GM06990 (cell line): ENCODE measurements at regions not wholly inside any gene's neighbourhood (a gene's known extent, or its start where the extent isn't known, plus 50 kb on each side); places are given as distances from the start of the nearest gene placed in this dataset.
A peak's percentile ranks its signal among the peaks of the same experiment; 100 is the strongest.

Experiments
- DNase-seq: peaks from one replicate; pipeline ENCODE4 v3.0.0-alpha.2; 2011; ENCODE audit not compliant: insufficient read length; ENCODE audit errors: extremely low read depth
- H3K27me3 ChIP-seq: replicated peaks from 2 replicates; pipeline ENCODE4 v1.6.0; 2011; ENCODE audit warnings: low read length; ENCODE audit not compliant: control insufficient read depth, insufficient read depth
- H3K36me3 ChIP-seq: 2 replicates; pipeline ENCODE4 v1.5.1; 2011; ENCODE audit warnings: low read length; ENCODE audit not compliant: control insufficient read depth, insufficient read depth
- H3K4me3 ChIP-seq: replicated peaks from 2 replicates; pipeline ENCODE4 v1.5.1; 2011; ENCODE audit warnings: low read depth, mild to moderate bottlenecking, control low read depth, low read length
- TF ChIP-seq, protein P1 (sequence below): IDR thresholded peaks from 2 replicates; pipeline ENCODE4 v1.5.1; 2011; ENCODE audit warnings: low read length, control low read depth, mild to moderate bottlenecking, inconsistent platforms; ENCODE audit not compliant: insufficient read depth, poor library complexity, severe bottlenecking

DNA sequence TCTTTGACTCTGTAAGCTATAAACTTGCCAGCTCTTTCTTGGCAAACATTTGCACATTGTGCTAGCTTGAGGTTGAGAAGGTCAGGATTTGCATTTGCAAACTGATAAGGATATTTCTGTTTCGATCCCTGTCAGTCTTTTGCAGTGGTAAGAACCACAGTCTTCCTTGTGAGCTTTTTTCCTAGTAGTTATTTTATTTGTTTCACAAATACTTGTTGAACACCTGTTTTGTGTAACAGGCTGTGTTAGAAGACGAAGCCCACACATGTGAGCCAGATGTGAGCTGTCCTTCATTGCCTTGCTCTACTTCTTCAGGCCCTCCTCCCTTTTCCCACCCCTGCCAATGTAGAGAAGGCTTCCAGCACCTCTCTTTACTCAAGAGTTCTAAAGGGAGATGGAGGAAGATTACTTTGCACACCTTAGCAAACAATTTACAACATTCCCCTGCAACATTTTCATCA lies 327.0 kb upstream of the KLF4 start:
- DNase-seq, result peak; percentile 12
- Histone ChIP-seq H3K36me3 (no peaks in the 10 kb centered on the region), H3K4me3 (no peak overlapping the region), H3K27me3 (no peaks in the 10 kb centered on the region)
- TF ChIP-seq, protein P1, sequence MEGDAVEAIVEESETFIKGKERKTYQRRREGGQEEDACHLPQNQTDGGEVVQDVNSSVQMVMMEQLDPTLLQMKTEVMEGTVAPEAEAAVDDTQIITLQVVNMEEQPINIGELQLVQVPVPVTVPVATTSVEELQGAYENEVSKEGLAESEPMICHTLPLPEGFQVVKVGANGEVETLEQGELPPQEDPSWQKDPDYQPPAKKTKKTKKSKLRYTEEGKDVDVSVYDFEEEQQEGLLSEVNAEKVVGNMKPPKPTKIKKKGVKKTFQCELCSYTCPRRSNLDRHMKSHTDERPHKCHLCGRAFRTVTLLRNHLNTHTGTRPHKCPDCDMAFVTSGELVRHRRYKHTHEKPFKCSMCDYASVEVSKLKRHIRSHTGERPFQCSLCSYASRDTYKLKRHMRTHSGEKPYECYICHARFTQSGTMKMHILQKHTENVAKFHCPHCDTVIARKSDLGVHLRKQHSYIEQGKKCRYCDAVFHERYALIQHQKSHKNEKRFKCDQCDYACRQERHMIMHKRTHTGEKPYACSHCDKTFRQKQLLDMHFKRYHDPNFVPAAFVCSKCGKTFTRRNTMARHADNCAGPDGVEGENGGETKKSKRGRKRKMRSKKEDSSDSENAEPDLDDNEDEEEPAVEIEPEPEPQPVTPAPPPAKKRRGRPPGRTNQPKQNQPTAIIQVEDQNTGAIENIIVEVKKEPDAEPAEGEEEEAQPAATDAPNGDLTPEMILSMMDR, result no peak

DNA sequence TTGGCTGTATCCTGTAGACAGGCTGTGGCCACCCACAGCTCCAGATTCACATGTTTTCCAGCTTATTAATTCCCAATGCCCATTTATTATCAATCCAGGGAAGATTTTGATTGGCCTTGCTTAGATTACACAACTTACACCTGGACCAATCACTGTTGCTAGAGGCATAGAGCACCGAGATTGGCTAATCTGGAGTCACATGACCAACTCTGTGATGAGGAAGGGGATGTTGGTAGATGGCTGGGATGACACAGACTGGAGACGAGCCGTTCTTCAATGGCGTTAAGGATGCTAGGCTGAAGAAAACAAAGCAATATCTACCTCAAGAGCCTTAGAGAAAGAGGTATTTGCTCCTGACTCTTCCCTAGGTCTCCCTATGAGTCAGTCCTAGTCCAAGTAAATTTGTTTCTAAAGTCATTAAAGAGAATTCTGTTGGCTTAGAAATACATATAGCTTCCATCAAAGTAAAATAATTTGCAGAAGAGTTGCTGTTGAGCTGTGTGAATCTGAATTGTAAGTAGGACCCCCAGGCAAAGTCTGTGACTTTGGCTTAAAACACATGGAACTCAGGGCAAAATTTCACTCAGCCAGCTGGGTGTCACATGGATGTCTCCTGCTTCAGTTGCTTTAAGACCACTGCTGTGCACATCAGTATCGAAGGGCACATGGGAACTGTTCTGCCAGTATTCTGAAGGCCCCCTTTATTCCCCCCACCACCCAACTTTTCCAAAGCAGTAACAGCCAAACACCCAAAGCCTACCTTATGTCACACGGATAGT lies 326.4 kb upstream of the KLF4 start:
- TF ChIP-seq, protein P1, result no peak
- Histone ChIP-seq H3K36me3 (no peaks in the 10 kb centered on the region), H3K27me3 (no peaks in the 10 kb centered on the region), H3K4me3 (no peak overlapping the region)
- DNase-seq, result no peak

DNA sequence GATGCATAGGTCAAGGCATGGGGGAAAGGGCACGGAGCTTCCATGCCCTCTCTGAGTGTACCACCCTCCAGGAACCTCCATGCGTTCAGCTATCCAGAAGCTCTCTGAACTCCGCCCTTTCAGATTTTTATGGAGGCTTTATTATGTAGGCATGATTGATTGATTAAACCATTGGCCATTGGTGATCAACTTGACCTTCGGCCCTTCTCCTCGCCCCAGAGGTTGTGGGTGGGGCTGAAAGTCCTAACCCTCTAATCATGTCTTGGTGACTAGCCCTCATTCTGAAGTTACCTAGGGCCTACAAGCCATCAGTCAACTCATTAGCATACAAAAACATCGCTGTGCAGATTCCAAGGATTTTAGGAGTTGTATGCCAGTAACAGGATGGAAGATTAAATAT lies 323.7 kb upstream of the KLF4 start:
- Histone ChIP-seq H3K36me3 (no peaks in the 10 kb centered on the region), H3K4me3 (no peak overlapping the region), H3K27me3 (no peaks in the 10 kb centered on the region)
- TF ChIP-seq, protein P1, result no peak
- no peak for DNase-seq

DNA sequence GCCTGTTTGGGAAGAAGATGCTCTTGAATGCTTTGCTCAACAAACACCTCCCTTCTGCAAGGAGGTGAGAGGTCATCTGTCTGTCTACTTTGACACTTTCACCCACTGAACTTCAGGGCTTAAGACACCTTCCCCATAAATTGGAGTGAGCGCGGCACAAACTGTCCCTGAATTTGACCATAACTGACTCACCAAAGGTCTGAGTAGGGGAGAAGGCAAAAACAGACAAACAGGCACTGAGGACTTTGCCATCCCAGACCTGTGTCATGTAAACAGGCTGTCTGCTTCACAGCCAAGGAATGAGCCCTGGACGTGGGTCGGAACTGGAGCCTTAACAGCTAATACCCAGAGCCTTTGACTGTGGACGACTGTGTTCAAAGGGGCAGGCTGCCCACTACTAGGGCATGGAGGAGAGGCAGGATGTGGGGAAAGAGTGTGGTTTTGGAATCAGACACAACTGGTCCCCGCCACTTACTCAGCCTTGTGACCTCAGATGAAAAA lies 320.9 kb upstream of the KLF4 start:
- Histone ChIP-seq H3K4me3 (no peak overlapping the region), H3K27me3 (no peaks in the 10 kb centered on the region), H3K36me3 (no peaks in the 10 kb centered on the region)
- DNase-seq, result no peak
- TF ChIP-seq, protein P1, result no peak

DNA sequence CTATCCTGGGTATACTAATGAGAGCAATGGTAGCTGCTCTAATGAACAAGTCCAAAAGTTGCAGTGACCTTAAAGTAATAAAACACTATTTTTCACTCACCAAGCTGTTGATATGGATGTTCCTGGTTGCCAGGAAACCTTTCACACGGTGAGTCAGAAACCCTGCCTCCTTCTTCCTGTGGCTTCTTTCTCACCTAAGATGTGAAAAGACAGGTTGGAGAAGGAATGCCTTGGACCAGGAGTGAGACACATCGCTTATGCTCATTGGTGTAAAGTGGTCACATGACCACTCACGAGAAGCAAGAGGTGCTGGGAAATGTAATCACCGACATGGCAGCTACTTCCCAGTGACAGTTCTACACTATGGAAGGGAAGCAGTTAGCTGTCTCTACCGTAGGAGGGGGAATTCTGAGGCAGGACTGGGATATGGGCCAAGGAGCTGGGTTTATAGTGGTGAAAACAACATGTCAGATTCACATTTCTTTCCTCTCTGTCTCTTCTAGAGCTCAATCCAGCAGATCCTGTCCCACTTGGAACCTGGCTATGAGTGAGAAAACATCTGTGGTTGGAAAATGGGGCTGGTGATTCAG lies 320.4 kb upstream of the KLF4 start:
- H3K36me3 ChIP-seq, result no peaks in the 10 kb centered on the region
- H3K4me3 ChIP-seq, result no peak overlapping the region
- TF ChIP-seq, protein P1, result no peak
- DNase-seq, result no peak
- H3K27me3 ChIP-seq, result no peaks in the 10 kb centered on the region
